ENCODE measurements at regions not wholly inside any gene's neighbourhood (a gene's known extent, or its start where the extent isn't known, plus 50 kb on each side); places are given as distances from the start of the nearest gene placed in this dataset.

DNA sequence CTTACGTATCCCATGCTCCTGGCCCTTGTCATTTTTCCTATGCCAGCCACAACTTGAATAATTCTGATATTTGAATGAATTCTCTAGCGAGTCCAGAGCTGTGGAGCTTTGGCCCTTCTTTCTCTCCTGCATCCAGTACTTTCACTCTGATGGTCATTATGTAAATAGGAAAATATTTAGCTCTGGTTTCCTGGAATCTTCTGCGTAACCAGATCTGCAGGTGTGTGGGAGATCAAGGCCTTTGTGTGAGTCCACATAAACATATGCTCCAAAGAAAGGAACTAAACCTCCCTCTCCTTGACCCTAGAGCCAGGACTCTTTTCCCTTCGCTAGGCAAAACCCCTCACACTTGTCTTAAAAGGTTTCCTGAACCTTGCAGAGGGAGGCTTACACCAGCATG lies 132.5 kb upstream of the THBS1 start (continued):
- TF ChIP-seq, protein P1, sequence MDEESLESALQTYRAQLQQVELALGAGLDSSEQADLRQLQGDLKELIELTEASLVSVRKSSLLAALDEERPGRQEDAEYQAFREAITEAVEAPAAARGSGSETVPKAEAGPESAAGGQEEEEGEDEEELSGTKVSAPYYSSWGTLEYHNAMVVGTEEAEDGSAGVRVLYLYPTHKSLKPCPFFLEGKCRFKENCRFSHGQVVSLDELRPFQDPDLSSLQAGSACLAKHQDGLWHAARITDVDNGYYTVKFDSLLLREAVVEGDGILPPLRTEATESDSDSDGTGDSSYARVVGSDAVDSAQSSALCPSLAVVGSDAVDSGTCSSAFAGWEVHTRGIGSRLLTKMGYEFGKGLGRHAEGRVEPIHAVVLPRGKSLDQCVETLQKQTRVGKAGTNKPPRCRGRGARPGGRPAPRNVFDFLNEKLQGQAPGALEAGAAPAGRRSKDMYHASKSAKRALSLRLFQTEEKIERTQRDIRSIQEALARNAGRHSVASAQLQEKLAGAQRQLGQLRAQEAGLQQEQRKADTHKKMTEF (CRISPR knock-in tag; IDR thresholded peaks at IDR 0.05), result peak; percentile 58; the same call in 1 of the 2 replicates
- TF ChIP-seq, protein P2, sequence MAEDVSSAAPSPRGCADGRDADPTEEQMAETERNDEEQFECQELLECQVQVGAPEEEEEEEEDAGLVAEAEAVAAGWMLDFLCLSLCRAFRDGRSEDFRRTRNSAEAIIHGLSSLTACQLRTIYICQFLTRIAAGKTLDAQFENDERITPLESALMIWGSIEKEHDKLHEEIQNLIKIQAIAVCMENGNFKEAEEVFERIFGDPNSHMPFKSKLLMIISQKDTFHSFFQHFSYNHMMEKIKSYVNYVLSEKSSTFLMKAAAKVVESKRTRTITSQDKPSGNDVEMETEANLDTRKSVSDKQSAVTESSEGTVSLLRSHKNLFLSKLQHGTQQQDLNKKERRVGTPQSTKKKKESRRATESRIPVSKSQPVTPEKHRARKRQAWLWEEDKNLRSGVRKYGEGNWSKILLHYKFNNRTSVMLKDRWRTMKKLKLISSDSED (CRISPR knock-in tag; IDR thresholded peaks at IDR 0.05), result no peak
- TF ChIP-seq ZNF543 (CRISPR knock-in tag; IDR thresholded peaks at IDR 0.05) (no peak), MAFG (CRISPR knock-in tag; IDR thresholded peaks at IDR 0.05) (no peak), CCDC6 (CRISPR knock-in tag; IDR thresholded peaks at IDR 0.05) (no peak), ZNF816 (CRISPR knock-in tag; IDR thresholded peaks at IDR 0.05; ENCODE audit: borderline replicate concordance) (no peak), FOSL2 (CRISPR knock-in tag; IDR thresholded peaks at IDR 0.05) (peak; percentile 50), KAT2B (IDR thresholded peaks at IDR 0.05; ENCODE audit: borderline replicate concordance, low read depth, low read length) (no peak), MIXL1 (CRISPR knock-in tag; IDR thresholded peaks at IDR 0.05) (no peak), HMG20A (CRISPR knock-in tag; IDR thresholded peaks at IDR 0.05; ENCODE audit: borderline replicate concordance) (peak; percentile 82; the same call in 1 of the 2 replicates), POLR2A (IDR thresholded peaks at IDR 0.05; ENCODE audit: insufficient read depth in 1 of 2, low read depth in 2 of 2, low read length in 2 of 2) (no peak), SOX13 (IDR thresholded peaks at IDR 0.05) (no peak), SOX13 (CRISPR knock-in tag; conservative IDR thresholded peaks at IDR 0.05 in 1 of 2, IDR thresholded peaks at IDR 0.05 in 1 of 2) (peak in 1 of 2 experiments; percentile 80; a peak in 2 of 4 replicates), ZSCAN29 (CRISPR knock-in tag; conservative IDR thresholded peaks at IDR 0.05) (0 out of 2 replicates have a peak, but pooled peaks have one; percentile 35), ZBTB38 (CRISPR knock-in tag; IDR thresholded peaks at IDR 0.05) (no peak), FOSL1 (CRISPR knock-in tag; IDR thresholded peaks at IDR 0.05; ENCODE audit: borderline replicate concordance) (no peak), ZNF619 (CRISPR knock-in tag; IDR thresholded peaks at IDR 0.05) (no peak), ZNF761 (CRISPR knock-in tag; conservative IDR thresholded peaks at IDR 0.05) (no peak), ELF4 (CRISPR knock-in tag; IDR thresholded peaks at IDR 0.05; ENCODE audit: borderline replicate concordance) (no peak), TCF7 (IDR thresholded peaks at IDR 0.05; ENCODE audit: low read depth) (peak; percentile 62), ZBTB7A (CRISPR knock-in tag; IDR thresholded peaks at IDR 0.05) (no peak), CEBPG (CRISPR knock-in tag; IDR thresholded peaks at IDR 0.05) (no peak)
- TF ChIP-seq, protein P3, sequence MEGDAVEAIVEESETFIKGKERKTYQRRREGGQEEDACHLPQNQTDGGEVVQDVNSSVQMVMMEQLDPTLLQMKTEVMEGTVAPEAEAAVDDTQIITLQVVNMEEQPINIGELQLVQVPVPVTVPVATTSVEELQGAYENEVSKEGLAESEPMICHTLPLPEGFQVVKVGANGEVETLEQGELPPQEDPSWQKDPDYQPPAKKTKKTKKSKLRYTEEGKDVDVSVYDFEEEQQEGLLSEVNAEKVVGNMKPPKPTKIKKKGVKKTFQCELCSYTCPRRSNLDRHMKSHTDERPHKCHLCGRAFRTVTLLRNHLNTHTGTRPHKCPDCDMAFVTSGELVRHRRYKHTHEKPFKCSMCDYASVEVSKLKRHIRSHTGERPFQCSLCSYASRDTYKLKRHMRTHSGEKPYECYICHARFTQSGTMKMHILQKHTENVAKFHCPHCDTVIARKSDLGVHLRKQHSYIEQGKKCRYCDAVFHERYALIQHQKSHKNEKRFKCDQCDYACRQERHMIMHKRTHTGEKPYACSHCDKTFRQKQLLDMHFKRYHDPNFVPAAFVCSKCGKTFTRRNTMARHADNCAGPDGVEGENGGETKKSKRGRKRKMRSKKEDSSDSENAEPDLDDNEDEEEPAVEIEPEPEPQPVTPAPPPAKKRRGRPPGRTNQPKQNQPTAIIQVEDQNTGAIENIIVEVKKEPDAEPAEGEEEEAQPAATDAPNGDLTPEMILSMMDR (CRISPR knock-in tag; IDR thresholded peaks at IDR 0.05), result no peak
